ENCODE measurements at regions not wholly inside any gene's neighbourhood (a gene's known extent, or its start where the extent isn't known, plus 50 kb on each side); places are given as distances from the start of the nearest gene placed in this dataset.

DNA sequence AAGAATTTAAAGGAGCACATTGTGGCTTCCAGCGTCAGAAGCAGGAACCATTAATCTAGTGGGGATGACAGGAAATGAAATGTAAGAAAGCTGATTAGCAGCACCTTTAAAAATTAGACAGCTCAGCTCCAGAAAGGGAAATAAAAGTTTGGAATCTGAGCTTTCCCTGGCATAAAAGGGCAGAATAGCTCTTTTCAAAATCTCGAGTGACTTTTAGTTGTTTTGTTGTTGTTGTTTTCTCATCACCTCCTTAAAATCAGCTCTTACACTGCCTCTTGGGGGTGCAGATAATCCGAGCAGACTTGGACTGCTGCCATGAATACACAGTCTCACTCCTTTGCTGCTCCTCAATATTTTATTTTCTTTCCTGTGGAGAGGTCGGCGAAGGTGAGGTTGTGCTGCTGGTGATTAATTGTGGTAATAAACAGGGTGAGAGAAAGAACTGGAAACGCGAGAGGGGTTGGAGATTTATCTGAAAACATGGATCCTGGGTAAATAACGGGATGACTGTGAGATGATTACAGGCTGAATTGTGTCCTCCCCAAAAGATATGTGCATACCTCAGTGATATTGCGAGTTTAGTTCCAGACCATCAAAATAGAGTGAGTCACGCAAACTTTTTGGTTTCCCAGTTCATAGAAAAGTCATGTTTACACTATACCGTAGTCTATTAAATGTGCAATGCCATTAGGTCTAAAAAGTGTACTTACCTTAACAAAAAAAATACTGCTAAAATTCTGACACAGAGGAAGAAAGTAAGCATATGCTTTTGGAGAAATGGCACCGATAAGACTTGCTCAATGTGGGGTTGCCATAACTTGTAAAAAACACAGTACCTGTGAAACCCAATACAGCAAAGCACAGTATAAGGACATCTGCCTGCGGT, 787.7 kb downstream of the UQCRFS1 start:
- no peak for DNase-seq

- DNase-seq, result no peak
Measured at GRCh38 chr19:28424662-28425045, 788.3 kb downstream of the UQCRFS1 start.

DNA sequence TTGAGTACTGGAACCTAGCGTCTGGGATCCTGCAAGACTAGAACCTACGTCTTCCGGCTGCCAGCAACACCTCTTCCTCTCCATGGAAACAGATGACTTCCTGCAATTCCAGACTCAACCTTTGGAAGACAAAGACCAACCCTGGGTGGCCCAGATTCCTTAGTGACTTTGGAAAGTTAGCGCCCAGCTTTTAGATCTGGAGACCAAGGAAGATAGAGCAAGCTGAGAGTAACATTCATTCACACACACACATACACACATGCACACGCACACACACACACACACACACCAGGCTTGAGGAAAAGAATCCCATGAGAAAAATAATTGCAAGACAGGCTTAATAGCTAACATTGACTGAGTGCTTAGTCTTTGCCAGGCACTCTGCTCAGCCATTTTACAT, 788.9 kb downstream of the UQCRFS1 start:
- no peak for DNase-seq

- DNase-seq, result no peak
Measured at GRCh38 chr19:28422791-28423650, 789.9 kb downstream of the UQCRFS1 start.

- DNase-seq, result no peak
Measured at GRCh38 chr19:28422046-28422445, 790.9 kb downstream of the UQCRFS1 start.

DNA sequence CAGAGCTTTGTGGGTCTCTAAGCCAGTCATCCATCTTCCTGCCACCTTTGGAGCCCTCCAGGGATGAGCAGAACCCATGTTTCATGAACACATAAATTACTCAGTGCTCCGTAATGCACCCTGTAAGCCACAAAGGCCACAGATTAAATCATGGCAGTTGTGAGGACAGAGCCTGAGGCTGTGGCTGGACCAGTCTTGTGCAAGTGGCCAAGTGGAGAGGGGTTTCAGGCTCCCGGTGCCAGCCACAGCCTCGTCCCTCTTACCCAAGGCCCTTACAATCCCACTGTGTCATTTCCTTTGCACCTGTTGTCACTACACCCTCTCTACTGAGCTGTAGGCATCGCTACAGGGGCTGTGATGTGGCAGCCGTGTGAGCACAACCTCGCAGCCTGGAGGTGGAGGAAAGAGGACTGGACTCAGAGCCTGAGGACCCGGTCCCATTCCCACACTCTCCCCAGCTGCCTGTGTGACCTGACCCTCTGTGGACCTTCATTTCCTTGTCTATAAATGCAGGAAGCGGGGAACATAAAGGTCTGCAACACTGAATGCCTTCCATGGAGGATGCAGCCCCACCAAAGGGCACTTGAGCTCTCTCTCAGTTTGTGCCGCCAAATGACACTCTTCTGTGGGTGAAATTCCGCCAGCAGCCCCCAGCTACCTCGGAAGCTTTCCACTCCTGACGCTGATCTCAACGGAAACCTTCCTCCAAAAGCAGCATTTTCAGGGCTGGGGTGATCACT, 792.0 kb downstream of the UQCRFS1 start:
- DNase-seq, result no peak

DNA sequence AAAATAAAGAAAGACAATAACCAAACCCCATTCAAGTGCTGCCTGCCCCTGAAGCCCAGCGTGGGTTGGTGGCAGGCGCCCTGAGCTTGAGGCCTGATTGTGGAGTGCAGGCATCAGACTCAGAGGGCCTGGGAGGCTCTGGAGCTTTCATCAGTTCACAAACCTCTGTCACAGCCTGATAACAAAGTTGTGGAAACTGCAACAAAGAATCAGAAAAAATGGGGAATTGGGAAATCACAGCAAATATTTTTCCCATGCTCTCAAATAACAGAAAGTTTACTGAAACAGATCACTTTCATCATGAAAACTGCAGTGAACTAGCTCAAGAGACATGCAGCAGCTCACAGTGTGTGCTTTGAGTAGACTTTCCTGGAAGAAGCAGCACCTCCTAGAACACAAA, 793.6 kb downstream of the UQCRFS1 start:
- DNase-seq, result no peak

- no peak for DNase-seq
Measured at GRCh38 chr19:28417361-28417760, 795.6 kb downstream of the UQCRFS1 start.

- no peak for DNase-seq
Measured at GRCh38 chr19:28416245-28416644, 796.7 kb downstream of the UQCRFS1 start.

GRCh38 chr19:28414748-28415147, 798.2 kb downstream of the UQCRFS1 start:
- no peak for DNase-seq

GRCh38 chr19:28409859-28410258, 803.1 kb downstream of the UQCRFS1 start:
- no peak for DNase-seq

- DNase-seq, result no peak
Measured at GRCh38 chr19:28406966-28407365, 806.0 kb downstream of the UQCRFS1 start.

- DNase-seq, result no peak
Measured at GRCh38 chr19:28405346-28405742, 807.6 kb downstream of the UQCRFS1 start.

DNA sequence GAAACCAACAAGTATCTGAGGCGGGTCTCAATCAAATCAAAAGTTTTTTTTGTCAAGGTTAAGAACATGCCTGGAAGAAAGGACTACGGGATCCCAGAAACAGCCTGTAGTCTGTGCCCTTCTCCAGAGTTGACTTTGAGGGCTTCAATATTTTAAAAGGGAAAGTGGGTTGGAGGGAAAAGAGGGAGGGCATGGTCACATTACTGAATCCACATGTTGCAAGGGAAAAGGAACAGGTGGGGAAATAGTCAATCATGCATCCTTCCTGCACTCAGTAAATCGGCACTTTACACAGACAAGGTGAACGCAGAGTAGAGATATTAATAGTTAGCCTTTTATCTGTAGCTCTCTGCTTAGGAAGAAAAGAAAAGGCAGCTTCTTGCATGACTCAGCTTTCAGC, 808.5 kb downstream of the UQCRFS1 start:
- no peak for DNase-seq

GRCh38 chr19:28403690-28404089, 809.3 kb downstream of the UQCRFS1 start:
- DNase-seq, result no peak

DNA sequence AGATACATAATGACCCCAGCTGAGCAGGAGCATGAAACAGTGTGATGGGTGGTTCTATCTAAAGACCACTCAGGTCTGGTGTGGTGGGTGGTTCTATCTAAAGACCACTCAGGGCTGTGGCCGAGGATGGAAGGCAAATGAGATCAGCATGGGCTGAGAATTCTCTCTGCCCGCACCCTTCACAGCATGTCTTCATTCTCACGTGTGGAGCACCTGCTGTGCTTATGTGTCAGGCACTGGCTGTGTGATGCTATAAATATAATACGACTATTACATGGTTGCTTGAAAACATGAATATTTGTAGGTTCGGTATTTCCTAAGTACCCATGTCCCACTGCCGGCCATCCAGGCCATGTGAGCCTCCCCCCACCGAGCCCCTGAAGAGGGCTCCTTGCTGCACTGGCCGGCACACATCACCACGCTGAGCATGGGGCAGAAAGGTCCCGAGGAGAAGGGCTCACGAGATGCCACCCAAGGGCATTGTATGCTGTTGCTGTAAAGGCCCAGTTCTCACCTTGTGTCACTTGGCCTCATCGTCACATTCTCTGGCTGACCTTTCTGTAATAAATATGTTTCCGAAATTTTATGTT, 810.2 kb downstream of the UQCRFS1 start:
- DNase-seq, result no peak

DNA sequence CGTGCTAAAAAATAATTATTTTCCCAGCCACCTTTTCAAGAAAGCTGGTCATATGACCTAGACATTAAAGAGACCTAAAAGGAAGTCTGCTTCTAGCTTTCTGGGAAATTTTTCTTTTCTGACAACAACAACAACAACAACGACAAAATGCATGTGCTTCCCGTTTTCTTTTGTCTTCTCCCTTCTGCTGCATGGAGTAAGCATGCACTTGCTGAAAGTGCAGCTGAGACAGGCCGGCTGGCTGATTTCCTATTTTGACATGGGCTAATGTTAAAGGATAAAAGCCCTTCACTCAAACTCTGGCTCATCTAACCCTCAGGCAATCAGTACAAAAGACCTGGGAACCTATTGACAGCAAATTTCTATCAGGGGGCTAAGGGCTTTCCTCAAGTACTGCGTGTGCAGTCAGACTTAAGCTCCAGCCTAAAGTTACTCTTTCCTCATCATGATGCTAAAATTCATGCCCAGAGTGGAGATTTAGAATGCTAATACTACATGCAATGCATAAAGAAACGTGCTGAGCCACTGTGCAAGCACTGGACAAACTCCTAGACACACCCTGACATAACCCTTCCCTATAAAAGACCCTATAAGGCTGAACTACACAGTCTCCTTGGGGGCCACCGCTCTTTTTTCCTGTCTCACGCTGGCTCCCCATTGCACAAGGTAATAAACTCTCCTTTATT, 811.1 kb downstream of the UQCRFS1 start:
- no peak for DNase-seq

GRCh38 chr19:28400953-28401671, 811.8 kb downstream of the UQCRFS1 start:
- no peak for DNase-seq

DNA sequence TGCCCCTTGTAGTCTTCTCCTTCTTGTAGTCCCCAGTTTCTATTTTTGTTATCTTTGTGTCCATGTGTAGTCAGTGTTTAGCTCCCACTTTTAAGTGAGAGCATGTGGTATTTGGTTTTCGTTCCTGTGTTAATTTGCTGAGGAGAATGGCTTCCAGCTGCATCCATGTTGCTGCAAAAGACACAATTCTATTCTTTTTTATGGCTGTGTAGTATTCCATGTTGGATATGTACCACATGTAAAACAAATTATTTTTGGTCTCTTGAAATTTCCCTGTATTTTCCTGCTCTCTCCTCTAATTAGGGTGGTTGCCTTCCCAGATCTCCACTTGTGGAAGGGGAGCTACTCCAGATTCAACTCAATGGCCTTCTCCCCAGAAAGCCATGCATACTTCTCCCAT, 813.8 kb downstream of the UQCRFS1 start:
- DNase-seq, result no peak

DNA sequence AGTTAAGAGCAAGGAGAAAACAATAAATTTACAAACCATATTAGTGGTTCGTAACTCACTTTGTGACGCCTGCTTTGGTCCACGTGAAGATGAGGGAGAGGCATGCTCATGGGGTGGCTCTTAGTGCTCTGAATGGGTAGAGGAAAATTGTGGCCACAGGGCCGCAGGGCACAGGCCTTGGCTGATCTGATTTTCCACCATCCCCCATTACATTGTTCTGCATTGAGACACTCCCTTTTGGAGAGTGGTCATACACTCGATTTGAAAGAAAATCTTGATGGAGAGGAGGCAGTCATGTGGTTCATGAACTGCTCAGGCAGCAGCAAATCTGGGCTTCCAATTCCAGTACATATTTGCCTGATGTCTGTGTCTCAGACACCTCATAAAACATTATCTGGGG, 815.2 kb downstream of the UQCRFS1 start:
- no peak for DNase-seq

- no peak for DNase-seq
Measured at GRCh38 chr19:28397306-28397705, 815.6 kb downstream of the UQCRFS1 start.
